ENCODE measurements at regions not wholly inside any gene's neighbourhood (a gene's known extent, or its start where the extent isn't known, plus 50 kb on each side); places are given as distances from the start of the nearest gene placed in this dataset.

- Histone ChIP-seq H2AFZ (ENCODE audit: low read depth, low read length) (no peak overlapping the region), H3K27ac (ENCODE audit: low read length) (no peak overlapping the region), H3K79me2 (replicated peaks; ENCODE audit: insufficient read depth, low read length) (no peaks in the 10 kb centered on the region), H3K9me2 (ENCODE audit: insufficient read depth, low read length) (no peaks in the 10 kb centered on the region), H3K9me3 (ENCODE audit: low read length) (no peaks in the 10 kb centered on the region), H3K4me2 (ENCODE audit: low read length) (no peak overlapping the region), H4K20me1 (ENCODE audit: insufficient read depth) (no peaks in the 10 kb centered on the region), H3K4me3 (ENCODE audit: low read length) (no peak overlapping the region), H3K27me3 (ENCODE audit: insufficient read depth, low read depth, low read length) (no peaks in the 10 kb centered on the region), H3K36me3 (ENCODE audit: insufficient read depth, low read length) (no peaks in the 10 kb centered on the region), H3F3A (ENCODE audit: insufficient read depth, low read length, poor library complexity, severe bottlenecking) (no peaks in the 10 kb centered on the region), H3K9ac (ENCODE audit: low read length) (no peak overlapping the region)
- no peak for TF ChIP-seq REST (IDR thresholded peaks at IDR 0.05; ENCODE audit: borderline replicate concordance)
- TF ChIP-seq MXI1 (conservative IDR thresholded peaks at IDR 0.05; ENCODE audit: poor library complexity, severe bottlenecking), result no peak
- no peak for TF ChIP-seq RAD21 (conservative IDR thresholded peaks at IDR 0.05)
- TF ChIP-seq TAF1 (IDR thresholded peaks at IDR 0.05; ENCODE audit: low read depth), result no peak
- no peak for TF ChIP-seq POLR2AphosphoS5 (IDR thresholded peaks at IDR 0.05)
- TF ChIP-seq EZH2 (IDR thresholded peaks at IDR 0.05; ENCODE audit: borderline replicate concordance, insufficient read depth, low read length, poor library complexity, severe bottlenecking), result no peak
- no peak for TF ChIP-seq EP300 (conservative IDR thresholded peaks at IDR 0.05; ENCODE audit: poor library complexity, severe bottlenecking)
- TF ChIP-seq SMC3 (conservative IDR thresholded peaks at IDR 0.05; ENCODE audit: poor library complexity), result no peak
- no peak for TF ChIP-seq CTCF (IDR thresholded peaks at IDR 0.05; ENCODE audit: poor library complexity, severe bottlenecking)
Measured at GRCh38 chr4:123874063-123874462, 477.5 kb downstream of the SPRY1 start.

- Histone ChIP-seq H3K9me3 (ENCODE audit: low read length) (no peaks in the 10 kb centered on the region), H3F3A (ENCODE audit: insufficient read depth, low read length, poor library complexity, severe bottlenecking) (no peaks in the 10 kb centered on the region), H3K27me3 (ENCODE audit: insufficient read depth, low read depth, low read length) (no peaks in the 10 kb centered on the region), H3K4me2 (ENCODE audit: low read length) (no peak overlapping the region), H4K20me1 (ENCODE audit: insufficient read depth) (no peaks in the 10 kb centered on the region), H3K9ac (ENCODE audit: low read length) (no peak overlapping the region), H3K79me2 (replicated peaks; ENCODE audit: insufficient read depth, low read length) (no peaks in the 10 kb centered on the region), H3K27ac (ENCODE audit: low read length) (no peak overlapping the region), H2AFZ (ENCODE audit: low read depth, low read length) (no peak overlapping the region), H3K9me2 (ENCODE audit: insufficient read depth, low read length) (no peaks in the 10 kb centered on the region), H3K36me3 (ENCODE audit: insufficient read depth, low read length) (no peaks in the 10 kb centered on the region), H3K4me3 (ENCODE audit: low read length) (no peak overlapping the region)
- no peak for TF ChIP-seq REST (IDR thresholded peaks at IDR 0.05; ENCODE audit: borderline replicate concordance)
- no peak for TF ChIP-seq CTCF (IDR thresholded peaks at IDR 0.05; ENCODE audit: poor library complexity, severe bottlenecking)
- no peak for TF ChIP-seq POLR2AphosphoS5 (IDR thresholded peaks at IDR 0.05)
Measured at GRCh38 chr4:123876143-123876542, 479.5 kb downstream of the SPRY1 start.

Data from neural cell (in vitro differentiated cells).